ENCODE measurements at regions not wholly inside any gene's neighbourhood (a gene's known extent, or its start where the extent isn't known, plus 50 kb on each side); places are given as distances from the start of the nearest gene placed in this dataset.

- TF ChIP-seq BCL3 (IDR thresholded peaks at IDR 0.05; ENCODE audit: borderline replicate concordance, insufficient read depth, low read depth, low read length, poor library complexity, severe bottlenecking) (no peak), ZNF274 (IDR thresholded peaks at IDR 0.05; ENCODE audit: insufficient read depth, insufficient read length) (no peak), ZBED1 (IDR thresholded peaks at IDR 0.05; ENCODE audit: borderline replicate concordance) (no peak), SP1 (IDR thresholded peaks at IDR 0.05; ENCODE audit: low read depth, low read length) (no peak)
These were observed 405.1 kb downstream of the FOXO1 start (continued) for GRCh38 chr13:40261336-40261735.

- ChIA-PET RAD21 (ENCODE audit: unreplicated experiment) (no interaction called here), SMC1A (ENCODE audit: uncharacterized antibody, unreplicated experiment) (no interaction called here), POLR2A (no interaction called here), CTCF (no interaction called here)
- Histone ChIP-seq H3K9ac (ENCODE audit: control insufficient read depth, insufficient read depth, low read length) (no peak overlapping the region), H3K4me3 (no peak overlapping the region), H3K9me3 (replicated peaks; ENCODE audit: control insufficient read depth, insufficient read depth, low read length) (no peaks in the 10 kb centered on the region), H3K36me3 (ENCODE audit: control insufficient read depth in 2 of 2, insufficient read depth in 2 of 2, low read length in 1 of 2) (no peaks in the 10 kb centered on the region), H3K4me1 (ENCODE audit: control insufficient read depth, insufficient read depth, low read length) (no peaks in the 10 kb centered on the region), H3K4me2 (ENCODE audit: control insufficient read depth, insufficient read depth) (no peak overlapping the region), H2AFZ (ENCODE audit: control insufficient read depth, low read depth, low read length) (no peak overlapping the region), H3K27ac (ENCODE audit: control insufficient read depth, insufficient read depth) (no peak overlapping the region), H4K20me1 (ENCODE audit: control insufficient read depth, insufficient read depth) (no peaks in the 10 kb centered on the region), H3K79me2 (ENCODE audit: control insufficient read depth, insufficient read depth, low read length) (no peaks in the 10 kb centered on the region), H3K27me3 (replicated peaks in 1 of 2; ENCODE audit: control insufficient read depth in 2 of 2, insufficient read depth in 2 of 2, low read length in 1 of 2) (no peaks in the 10 kb centered on the region; a peak in 2 of 4 replicates)
- FAIRE-seq (no peak), ATAC-seq (no peak), DNase-seq (ENCODE audit: low read depth, low spot score) (no peak)
- TF ChIP-seq ASH2L (IDR thresholded peaks at IDR 0.05; ENCODE audit: borderline replicate concordance, low read depth) (no peak), HDGF (IDR thresholded peaks at IDR 0.05) (no peak), FOXK2 (IDR thresholded peaks at IDR 0.05) (no peak), JUND (IDR thresholded peaks at IDR 0.05; ENCODE audit: low read depth, low read length) (no peak), SMAD1 (IDR thresholded peaks at IDR 0.05; ENCODE audit: low read depth, partially characterized antibody) (no peak), SIN3A (IDR thresholded peaks at IDR 0.05; ENCODE audit: low read depth, low read length) (no peak), ZNF207 (IDR thresholded peaks at IDR 0.05; ENCODE audit: borderline replicate concordance) (no peak), TCF7 (IDR thresholded peaks at IDR 0.05; ENCODE audit: borderline replicate concordance) (no peak), RBBP5 (conservative IDR thresholded peaks at IDR 0.05) (no peak)
- BruUV-seq (replicated peaks) = no TSS peak
- in situ Hi-C loops (cut with MboI) = no loop called here
- intact Hi-C loops (cut with micrococcal nuclease; ENCODE audit: unreplicated experiment) = no loop called here
- 71% methylated on average over 2 of the region's 2 CpGs for WGBS (ENCODE audit: insufficient coverage, insufficient replicate concordance, low lambda C conversion rate, missing lambda C conversion rate)
These were observed 404.5 kb downstream of the FOXO1 start for GRCh38 chr13:40261947-40262346.
